ENCODE measurements at regions not wholly inside any gene's neighbourhood (a gene's known extent, or its start where the extent isn't known, plus 50 kb on each side); places are given as distances from the start of the nearest gene placed in this dataset.

DNA sequence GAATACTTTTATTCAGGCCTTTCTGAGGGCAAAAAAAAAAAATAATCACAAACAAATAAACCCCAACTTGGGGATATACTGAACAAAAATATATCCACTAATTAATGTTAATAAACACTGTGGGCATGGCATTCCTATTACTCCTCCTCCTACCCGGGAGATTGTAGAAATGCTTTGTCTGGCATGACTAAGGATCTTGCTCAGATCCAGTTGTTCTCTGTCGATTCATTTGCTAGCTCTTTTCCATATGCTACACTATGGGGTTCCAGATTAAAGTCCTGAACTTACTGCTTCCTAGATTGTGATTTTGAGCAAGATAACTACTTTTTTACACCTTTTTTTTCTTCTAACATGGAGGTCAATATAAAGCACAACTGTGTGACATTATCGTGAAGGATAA lies 102.2 kb upstream of the PRR16 start:
- no peak for FAIRE-seq
- H3K27me3 ChIP-seq (ENCODE audit: control insufficient read depth in 3 of 3, insufficient read depth in 3 of 3, low read length in 3 of 3) = no peaks in the 10 kb centered on the region
- no peak for DNase-seq
- H3K4me3 ChIP-seq (ENCODE audit: low read depth in 1 of 3, low read length in 3 of 3) = no peak overlapping the region
- H3K9me3 ChIP-seq (ENCODE audit: control insufficient read depth in 2 of 2, insufficient read depth in 1 of 2, low read depth in 1 of 2, low read length in 1 of 2) = no peaks in the 10 kb centered on the region
- H3K36me3 ChIP-seq (ENCODE audit: control insufficient read depth in 3 of 3, insufficient read depth in 2 of 3, low read depth in 1 of 3, low read length in 3 of 3) = no peaks in the 10 kb centered on the region
- H3K4me1 ChIP-seq (ENCODE audit: control insufficient read depth in 3 of 3, insufficient read depth in 2 of 3, low read depth in 1 of 3, low read length in 2 of 3) = no peaks in the 10 kb centered on the region
- WGBS, 3 donors = 67 to 82% (median 76%) methylated on average over 3 of the region's 3 CpGs
- no peak overlapping the region for H3K27ac ChIP-seq (ENCODE audit: low read depth in 1 of 3, low read length in 2 of 3)

GRCh38 chr5:120362426-120362825 lies 101.7 kb upstream of the PRR16 start:
- no peaks in the 10 kb centered on the region for H3K9me3 ChIP-seq (ENCODE audit: control insufficient read depth in 2 of 2, insufficient read depth in 1 of 2, low read depth in 1 of 2, low read length in 1 of 2)
- H3K36me3 ChIP-seq (ENCODE audit: control insufficient read depth in 3 of 3, insufficient read depth in 2 of 3, low read depth in 1 of 3, low read length in 3 of 3) = no peaks in the 10 kb centered on the region
- FAIRE-seq (no peak), DNase-seq (no peak)
- 90 to 94% (median 91%) methylated on average over 5 of the region's 5 CpGs for WGBS, 3 donors
- no peak overlapping the region for H3K27ac ChIP-seq (ENCODE audit: low read depth in 1 of 3, low read length in 2 of 3)
- no peak overlapping the region for H3K4me3 ChIP-seq (ENCODE audit: low read depth in 1 of 3, low read length in 3 of 3)
- H3K27me3 ChIP-seq (ENCODE audit: control insufficient read depth in 3 of 3, insufficient read depth in 3 of 3, low read length in 3 of 3) = no peaks in the 10 kb centered on the region
- H3K4me1 ChIP-seq (ENCODE audit: control insufficient read depth in 3 of 3, insufficient read depth in 2 of 3, low read depth in 1 of 3, low read length in 2 of 3) = no peaks in the 10 kb centered on the region

DNA sequence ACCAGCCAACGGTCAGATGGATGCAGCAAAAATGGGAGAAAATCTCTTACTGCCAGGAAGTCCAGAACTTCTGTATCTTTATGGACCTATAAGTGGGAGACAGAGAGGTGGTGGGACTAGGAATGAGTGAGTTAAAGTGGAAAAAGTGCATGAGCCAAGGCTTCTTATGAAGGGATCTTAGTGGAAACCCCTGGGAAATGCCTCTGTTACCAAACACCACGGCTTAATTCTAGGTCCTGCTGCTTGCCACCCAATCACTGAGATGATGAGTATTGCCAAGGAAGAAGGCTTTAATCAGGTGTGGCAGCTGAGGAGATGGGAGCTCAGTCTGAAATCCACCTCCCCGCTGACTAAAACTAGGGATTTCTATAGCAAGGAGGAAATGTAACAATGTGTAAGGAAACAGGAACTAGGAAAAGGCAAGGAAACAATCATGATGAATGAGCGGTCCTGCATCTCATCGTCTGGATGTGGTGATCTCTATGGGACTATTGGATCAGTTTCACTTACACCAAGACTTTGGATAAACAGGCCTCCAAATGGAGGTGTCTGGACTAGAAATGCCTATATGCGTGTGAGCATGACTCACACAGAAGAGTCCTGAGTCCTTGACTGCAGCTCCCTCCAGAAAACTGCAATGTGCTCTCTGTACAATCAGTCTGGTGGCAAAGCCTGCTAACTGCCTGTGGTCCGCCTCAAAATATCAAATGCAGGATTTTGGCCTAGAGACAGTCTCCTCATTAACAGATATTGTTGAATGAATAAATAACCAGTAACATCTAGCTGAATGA lies 98.2 kb upstream of the PRR16 start:
- Histone ChIP-seq H3K36me3 (ENCODE audit: control insufficient read depth in 3 of 3, insufficient read depth in 2 of 3, low read depth in 1 of 3, low read length in 3 of 3) (no peaks in the 10 kb centered on the region), H3K4me1 (ENCODE audit: control insufficient read depth in 3 of 3, insufficient read depth in 2 of 3, low read depth in 1 of 3, low read length in 2 of 3) (no peaks in the 10 kb centered on the region), H3K27me3 (ENCODE audit: control insufficient read depth in 3 of 3, insufficient read depth in 3 of 3, low read length in 3 of 3) (no peaks in the 10 kb centered on the region), H3K27ac (ENCODE audit: low read depth in 1 of 3, low read length in 2 of 3) (no peak overlapping the region), H3K9me3 (ENCODE audit: control insufficient read depth in 2 of 2, insufficient read depth in 1 of 2, low read depth in 1 of 2, low read length in 1 of 2) (peaks cover 0 to 12% of the 10 kb centered on the region in 2 donors), H3K4me3 (ENCODE audit: low read depth in 1 of 3, low read length in 3 of 3) (no peak overlapping the region)
- FAIRE-seq = no peak
- 84 to 89% (median 89%) methylated on average over 7 of the region's 7 CpGs for WGBS, 3 donors
- DNase-seq = no peak

GRCh38 chr5:120367896-120368634 lies 96.0 kb upstream of the PRR16 start:
- FAIRE-seq (no peak), DNase-seq (no peak)
- Histone ChIP-seq H3K4me3 (ENCODE audit: low read depth in 1 of 3, low read length in 3 of 3) (no peak overlapping the region), H3K36me3 (ENCODE audit: control insufficient read depth in 3 of 3, insufficient read depth in 2 of 3, low read depth in 1 of 3, low read length in 3 of 3) (no peaks in the 10 kb centered on the region), H3K4me1 (ENCODE audit: control insufficient read depth in 3 of 3, insufficient read depth in 2 of 3, low read depth in 1 of 3, low read length in 2 of 3) (no peaks in the 10 kb centered on the region), H3K27ac (ENCODE audit: low read depth in 1 of 3, low read length in 2 of 3) (no peak overlapping the region), H3K9me3 (ENCODE audit: control insufficient read depth in 2 of 2, insufficient read depth in 1 of 2, low read depth in 1 of 2, low read length in 1 of 2) (peaks cover 0 to 12% of the 10 kb centered on the region in 2 donors), H3K27me3 (ENCODE audit: control insufficient read depth in 3 of 3, insufficient read depth in 3 of 3, low read length in 3 of 3) (no peaks in the 10 kb centered on the region)
- 90 to 95% (median 93%) methylated on average over 13 of the region's 13 CpGs for WGBS, 3 donors

GRCh38 chr5:120368923-120369715 lies 95.0 kb upstream of the PRR16 start:
- no peaks in the 10 kb centered on the region for H3K27me3 ChIP-seq (ENCODE audit: control insufficient read depth in 3 of 3, insufficient read depth in 3 of 3, low read length in 3 of 3)
- H3K36me3 ChIP-seq (ENCODE audit: control insufficient read depth in 3 of 3, insufficient read depth in 2 of 3, low read depth in 1 of 3, low read length in 3 of 3) = no peaks in the 10 kb centered on the region
- H3K4me1 ChIP-seq (ENCODE audit: control insufficient read depth in 3 of 3, insufficient read depth in 2 of 3, low read depth in 1 of 3, low read length in 2 of 3) = no peaks in the 10 kb centered on the region
- H3K4me3 ChIP-seq (ENCODE audit: low read depth in 1 of 3, low read length in 3 of 3) = no peak overlapping the region
- peaks cover 0 to 12% of the 10 kb centered on the region in 2 donors for H3K9me3 ChIP-seq (ENCODE audit: control insufficient read depth in 2 of 2, insufficient read depth in 1 of 2, low read depth in 1 of 2, low read length in 1 of 2)
- 53 to 74% (median 53%) methylated on average over 8 of the region's 8 CpGs for WGBS, 3 donors
- DNase-seq = peak; percentile 2 to 96
- no peak overlapping the region for H3K27ac ChIP-seq (ENCODE audit: low read depth in 1 of 3, low read length in 2 of 3)
- FAIRE-seq = no peak

DNA sequence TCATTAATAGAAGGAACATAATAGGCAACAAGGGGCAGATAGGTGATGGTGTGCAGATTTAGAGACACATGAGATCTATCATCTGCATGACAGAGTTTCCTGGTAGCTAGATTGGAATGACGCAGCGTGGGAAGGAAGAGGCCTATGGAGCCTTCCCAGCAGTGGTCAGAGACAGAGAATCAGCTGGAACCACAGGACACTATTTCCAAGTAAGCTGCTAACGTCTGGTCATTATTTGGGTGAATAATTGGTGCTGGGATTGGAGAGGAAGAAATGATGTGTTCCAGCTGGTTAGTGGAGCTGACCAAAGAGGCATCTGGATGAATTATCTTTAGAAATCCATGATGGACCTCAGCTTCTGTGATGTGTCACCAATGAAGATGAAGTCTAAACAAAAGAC lies 91.2 kb upstream of the PRR16 start:
- Histone ChIP-seq H3K27ac (ENCODE audit: low read depth in 1 of 3, low read length in 2 of 3) (no peak overlapping the region), H3K9me3 (ENCODE audit: control insufficient read depth in 2 of 2, insufficient read depth in 1 of 2, low read depth in 1 of 2, low read length in 1 of 2) (peaks cover 0 to 12% of the 10 kb centered on the region in 2 donors), H3K27me3 (ENCODE audit: control insufficient read depth in 3 of 3, insufficient read depth in 3 of 3, low read length in 3 of 3) (no peaks in the 10 kb centered on the region), H3K36me3 (ENCODE audit: control insufficient read depth in 3 of 3, insufficient read depth in 2 of 3, low read depth in 1 of 3, low read length in 3 of 3) (no peaks in the 10 kb centered on the region), H3K4me1 (ENCODE audit: control insufficient read depth in 3 of 3, insufficient read depth in 2 of 3, low read depth in 1 of 3, low read length in 2 of 3) (no peaks in the 10 kb centered on the region), H3K4me3 (ENCODE audit: low read depth in 1 of 3, low read length in 3 of 3) (no peak overlapping the region)
- 66 to 92% (median 81%) methylated on average over 3 of the region's 3 CpGs for WGBS, 3 donors
- DNase-seq = no peak
- no peak for FAIRE-seq

DNA sequence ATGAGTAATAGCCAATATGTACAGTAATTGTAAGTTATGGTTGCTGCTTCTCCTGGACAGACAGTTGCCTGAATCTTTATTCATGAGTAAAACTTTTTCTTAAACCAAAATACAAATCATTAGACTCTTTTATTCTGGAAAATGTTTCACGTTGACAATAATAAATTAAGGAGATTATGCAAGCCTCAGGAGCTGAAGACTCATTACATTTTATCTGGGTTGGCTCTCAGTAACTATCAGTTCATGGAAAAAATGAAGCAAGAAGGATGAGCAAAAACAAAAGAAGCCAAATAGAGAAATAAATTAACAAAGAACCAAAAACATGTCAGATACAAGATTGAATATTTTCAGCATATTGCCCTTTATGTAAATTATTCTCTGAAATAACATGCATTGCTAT lies 88.9 kb upstream of the PRR16 start:
- FAIRE-seq (no peak), DNase-seq (no peak)
- H3K27me3 ChIP-seq (ENCODE audit: control insufficient read depth in 3 of 3, insufficient read depth in 3 of 3, low read length in 3 of 3) = no peaks in the 10 kb centered on the region
- no peaks in the 10 kb centered on the region for H3K36me3 ChIP-seq (ENCODE audit: control insufficient read depth in 3 of 3, insufficient read depth in 2 of 3, low read depth in 1 of 3, low read length in 3 of 3)
- H3K9me3 ChIP-seq (ENCODE audit: control insufficient read depth in 2 of 2, insufficient read depth in 1 of 2, low read depth in 1 of 2, low read length in 1 of 2) = peaks cover 0 to 10% of the 10 kb centered on the region in 2 donors
- WGBS, 3 donors = 44 to 58% (median 47%) methylated on average over 1 of the region's 1 CpG
- no peak overlapping the region for H3K4me3 ChIP-seq (ENCODE audit: low read depth in 1 of 3, low read length in 3 of 3)
- H3K27ac ChIP-seq (ENCODE audit: low read depth in 1 of 3, low read length in 2 of 3) = no peak overlapping the region
- H3K4me1 ChIP-seq (ENCODE audit: control insufficient read depth in 3 of 3, insufficient read depth in 2 of 3, low read depth in 1 of 3, low read length in 2 of 3) = no peaks in the 10 kb centered on the region

DNA sequence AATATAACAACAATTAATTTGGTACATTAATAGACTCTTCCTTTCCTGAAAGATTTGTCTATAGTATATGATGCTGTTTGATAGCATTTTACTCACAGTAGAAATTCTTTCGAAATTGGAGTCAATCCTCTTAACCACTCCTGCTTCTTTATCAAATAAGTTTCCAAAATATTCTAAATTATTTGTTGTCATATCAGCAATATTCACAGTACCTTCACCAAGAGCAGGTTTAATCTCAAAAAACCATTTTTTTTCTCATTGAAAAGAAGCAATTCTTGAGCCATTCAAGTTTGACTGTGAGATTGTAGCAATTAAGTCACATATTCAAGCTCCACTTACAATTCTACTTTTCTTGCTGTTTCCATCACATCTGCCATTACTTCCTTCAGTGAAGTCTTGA lies 83.5 kb upstream of the PRR16 start:
- 86 to 93% (median 89%) methylated on average over 1 of the region's 1 CpG for WGBS, 3 donors

More for the DNA sequence above, 83.5 kb upstream of the PRR16 start:
- Histone ChIP-seq H3K9me3 (ENCODE audit: control insufficient read depth in 2 of 2, insufficient read depth in 1 of 2, low read depth in 1 of 2, low read length in 1 of 2) (peaks cover 0 to 13% of the 10 kb centered on the region in 2 donors), H3K4me1 (ENCODE audit: control insufficient read depth in 3 of 3, insufficient read depth in 2 of 3, low read depth in 1 of 3, low read length in 2 of 3) (no peaks in the 10 kb centered on the region), H3K4me3 (ENCODE audit: low read depth in 1 of 3, low read length in 3 of 3) (no peak overlapping the region), H3K27ac (ENCODE audit: low read depth in 1 of 3, low read length in 2 of 3) (no peak overlapping the region), H3K36me3 (ENCODE audit: control insufficient read depth in 3 of 3, insufficient read depth in 2 of 3, low read depth in 1 of 3, low read length in 3 of 3) (no peaks in the 10 kb centered on the region), H3K27me3 (ENCODE audit: control insufficient read depth in 3 of 3, insufficient read depth in 3 of 3, low read length in 3 of 3) (no peaks in the 10 kb centered on the region)
- FAIRE-seq = no peak
- no peak for DNase-seq

Data from small intestine (tissue), 7 donors.